Muscle of leg (tissue), 3 donors: ENCODE measurements at regions not wholly inside any gene's neighbourhood (a gene's known extent, or its start where the extent isn't known, plus 50 kb on each side); places are given as distances from the start of the nearest gene placed in this dataset.

Source experiments
- DNase-seq: peaks from one replicate; pipeline ENCODE4 v3.0.0; 2013
- H3K27ac ChIP-seq: one replicate; pipeline ENCODE4 v1.5.1; 2013; ENCODE audit warnings: mild to moderate bottlenecking, low read length, control low read depth
- H3K27me3 ChIP-seq: one replicate; pipeline ENCODE4 v1.6.1; 2013; ENCODE audit warnings: low read length; ENCODE audit not compliant: control insufficient read depth, insufficient read depth
- H3K36me3 ChIP-seq: one replicate; pipeline ENCODE4 v1.6.1; 2013; ENCODE audit warnings: low read length; ENCODE audit not compliant: control insufficient read depth, insufficient read depth
- H3K4me1 ChIP-seq: one replicate; pipeline ENCODE4 v1.6.1; 2013; ENCODE audit warnings: low read length; ENCODE audit not compliant: control insufficient read depth, insufficient read depth
- H3K4me3 ChIP-seq: one replicate; pipeline ENCODE4 v1.5.1; 2013; ENCODE audit warnings: low read length, control low read depth
- H3K9me3 ChIP-seq: replicated peaks from 2 replicates; pipeline ENCODE4 v1.6.1; 2013; ENCODE audit warnings: low read depth, low read length; ENCODE audit not compliant: control insufficient read depth
- WGBS: methylation state at CpG from one replicate; pipeline ENCODE4 v1.1.5; 2013; ENCODE audit warnings: missing lambda C conversion rate; ENCODE audit not compliant: insufficient coverage; 5-methylcytosine and 5-hydroxymethylcytosine counted together

- H3K4me3 ChIP-seq: no peak overlapping the region
- WGBS: no CpG with 5 or more reads among the region's 2 CpGs
- no peaks in the 10 kb centered on the region for H3K4me1 ChIP-seq
- H3K9me3 ChIP-seq: no peaks in the 10 kb centered on the region
- H3K27ac ChIP-seq: no peak overlapping the region
- no peaks in the 10 kb centered on the region for H3K36me3 ChIP-seq
- H3K27me3 ChIP-seq: no peaks in the 10 kb centered on the region
- no peak for DNase-seq
Observed at GRCh38 chr12:90188857-90189256, 480.2 kb upstream of the ATP2B1 start.

GRCh38 chr12:90183201-90183600, 474.6 kb upstream of the ATP2B1 start:
- no peak for DNase-seq
- peaks cover 3% of the 10 kb centered on the region for H3K9me3 ChIP-seq
- no CpG with 5 or more reads among the region's 1 CpG for WGBS
- H3K36me3 ChIP-seq: no peaks in the 10 kb centered on the region
- H3K27ac ChIP-seq: no peak overlapping the region
- H3K4me1 ChIP-seq: no peaks in the 10 kb centered on the region
- no peak overlapping the region for H3K4me3 ChIP-seq
- no peaks in the 10 kb centered on the region for H3K27me3 ChIP-seq

GRCh38 chr12:90181216-90181615, 472.6 kb upstream of the ATP2B1 start:
- WGBS: no CpG with 5 or more reads among the region's 3 CpGs

GRCh38 chr12:90174956-90175355, 466.3 kb upstream of the ATP2B1 start:
- WGBS: no CpG with 5 or more reads among the region's 1 CpG
- H3K27ac ChIP-seq: no peak overlapping the region
- H3K36me3 ChIP-seq: no peaks in the 10 kb centered on the region
- DNase-seq: no peak
- no peaks in the 10 kb centered on the region for H3K4me1 ChIP-seq
- no peaks in the 10 kb centered on the region for H3K9me3 ChIP-seq
- no peaks in the 10 kb centered on the region for H3K27me3 ChIP-seq
- H3K4me3 ChIP-seq: no peak overlapping the region

More at GRCh38 chr12:90181216-90181615, 472.6 kb upstream of the ATP2B1 start:
- no peak overlapping the region for H3K27ac ChIP-seq
- peaks cover 3% of the 10 kb centered on the region for H3K9me3 ChIP-seq
- H3K4me3 ChIP-seq: no peak overlapping the region
- no peaks in the 10 kb centered on the region for H3K36me3 ChIP-seq
- H3K27me3 ChIP-seq: no peaks in the 10 kb centered on the region
- no peak for DNase-seq
- no peaks in the 10 kb centered on the region for H3K4me1 ChIP-seq

GRCh38 chr12:90174198-90174510, 465.5 kb upstream of the ATP2B1 start:
- no peak overlapping the region for H3K4me3 ChIP-seq
- H3K27me3 ChIP-seq: no peaks in the 10 kb centered on the region
- WGBS: no CpG with 5 or more reads among the region's 1 CpG
- H3K9me3 ChIP-seq: no peaks in the 10 kb centered on the region
- no peaks in the 10 kb centered on the region for H3K4me1 ChIP-seq
- no peak for DNase-seq
- no peaks in the 10 kb centered on the region for H3K36me3 ChIP-seq
- H3K27ac ChIP-seq: no peak overlapping the region

GRCh38 chr12:90173499-90174197, 465.0 kb upstream of the ATP2B1 start:
- Histone ChIP-seq H3K27me3 (no peaks in the 10 kb centered on the region), H3K27ac (no peak overlapping the region), H3K4me3 (no peak overlapping the region), H3K9me3 (no peaks in the 10 kb centered on the region), H3K4me1 (no peaks in the 10 kb centered on the region), H3K36me3 (no peaks in the 10 kb centered on the region)
- no CpG with 5 or more reads among the region's 2 CpGs for WGBS
- DNase-seq: no peak

- Histone ChIP-seq H3K4me3 (no peak overlapping the region), H3K27me3 (no peaks in the 10 kb centered on the region), H3K4me1 (no peaks in the 10 kb centered on the region), H3K9me3 (no peaks in the 10 kb centered on the region), H3K36me3 (no peaks in the 10 kb centered on the region), H3K27ac (no peak overlapping the region)
- no peak for DNase-seq
- 100% methylated on average over 1 of the region's 3 CpGs for WGBS
Observed at GRCh38 chr12:90172524-90172923, 463.9 kb upstream of the ATP2B1 start.

GRCh38 chr12:90170740-90171139, 462.1 kb upstream of the ATP2B1 start:
- Histone ChIP-seq H3K27me3 (no peaks in the 10 kb centered on the region), H3K4me1 (no peaks in the 10 kb centered on the region), H3K4me3 (no peak overlapping the region), H3K9me3 (no peaks in the 10 kb centered on the region), H3K36me3 (no peaks in the 10 kb centered on the region), H3K27ac (no peak overlapping the region)
- 100% methylated on average over 1 of the region's 1 CpG for WGBS
- no peak for DNase-seq

GRCh38 chr12:90167518-90168208, 459.0 kb upstream of the ATP2B1 start:
- no peak for DNase-seq
- H3K27me3 ChIP-seq: no peaks in the 10 kb centered on the region
- H3K4me1 ChIP-seq: no peaks in the 10 kb centered on the region
- H3K27ac ChIP-seq: no peak overlapping the region
- 91% methylated on average over 3 of the region's 8 CpGs for WGBS
- H3K36me3 ChIP-seq: no peaks in the 10 kb centered on the region
- no peak overlapping the region for H3K4me3 ChIP-seq
- no peaks in the 10 kb centered on the region for H3K9me3 ChIP-seq

GRCh38 chr12:90166671-90167070, 458.0 kb upstream of the ATP2B1 start:
- 80% methylated on average over 1 of the region's 2 CpGs for WGBS
- Histone ChIP-seq H3K4me3 (no peak overlapping the region), H3K4me1 (no peaks in the 10 kb centered on the region), H3K9me3 (no peaks in the 10 kb centered on the region), H3K27ac (no peak overlapping the region), H3K36me3 (no peaks in the 10 kb centered on the region), H3K27me3 (no peaks in the 10 kb centered on the region)
- DNase-seq: no peak
